ENCODE measurements at regions not wholly inside any gene's neighbourhood (a gene's known extent, or its start where the extent isn't known, plus 50 kb on each side); places are given as distances from the start of the nearest gene placed in this dataset.

DNA sequence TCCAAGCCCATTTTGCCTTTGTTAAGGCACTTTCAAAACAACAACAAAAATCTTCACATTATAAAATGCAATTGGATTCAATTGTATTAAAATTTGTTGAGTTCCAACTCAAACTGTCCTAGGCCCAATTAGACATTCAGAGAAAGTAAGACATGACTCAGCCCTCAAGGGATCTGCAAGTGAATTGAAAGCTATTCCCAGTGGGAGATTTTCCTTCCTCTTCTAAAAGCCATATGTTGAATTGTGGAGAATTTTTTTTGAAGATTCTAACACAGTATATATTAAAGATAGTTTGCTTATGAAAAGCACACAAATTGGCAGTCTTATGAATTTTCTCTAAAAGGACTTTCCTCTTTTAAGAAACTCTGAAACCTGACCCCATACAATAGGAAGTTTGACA, 268.0 kb upstream of the PARD3B start:
- no peak overlapping the region for H3K9ac ChIP-seq (ENCODE audit: insufficient read length, low read depth)
- TF ChIP-seq ZNF274 (IDR thresholded peaks at IDR 0.05; ENCODE audit: low read depth, low read length) (no peak), SUZ12 (IDR thresholded peaks at IDR 0.05; ENCODE audit: extremely low read depth, insufficient read depth, insufficient read length) (no peak), YY1 (IDR thresholded peaks at IDR 0.05; ENCODE audit: insufficient read depth, insufficient read length) (no peak)
- no peaks in the 10 kb centered on the region for H3K9me3 ChIP-seq (ENCODE audit: insufficient read depth, low read length)
- DNase-seq (ENCODE audit: low read depth, low spot score) = no peak
- no peaks in the 10 kb centered on the region for H3K27me3 ChIP-seq (ENCODE audit: insufficient read depth, insufficient read length)
- no peak overlapping the region for H3K4me3 ChIP-seq (ENCODE audit: insufficient read length, low read depth)
- H3K36me3 ChIP-seq (ENCODE audit: insufficient read depth, insufficient read length, low read length) = no peaks in the 10 kb centered on the region
- no peaks in the 10 kb centered on the region for H3K4me1 ChIP-seq (ENCODE audit: insufficient read depth, insufficient read length)

DNA sequence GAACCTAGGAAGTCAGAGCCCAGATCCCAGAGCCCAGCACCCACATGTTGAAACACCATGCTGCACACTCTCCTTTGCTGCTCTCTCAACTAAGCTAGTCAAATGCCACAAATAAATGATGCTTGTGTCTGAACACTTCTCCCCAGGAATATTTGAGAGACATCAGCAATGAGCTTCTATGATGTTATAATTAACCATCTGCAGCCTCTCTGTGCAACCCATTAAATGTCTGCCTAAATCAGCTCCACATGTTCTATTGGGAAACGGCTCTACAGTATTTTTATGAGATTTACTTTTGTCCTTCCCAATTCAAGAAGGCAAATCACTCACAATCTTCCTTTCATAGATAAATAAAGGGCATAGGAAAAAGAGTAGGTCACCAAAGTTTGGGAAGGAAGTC, 266.8 kb upstream of the PARD3B start:
- H3K4me1 ChIP-seq (ENCODE audit: insufficient read depth, insufficient read length) = no peaks in the 10 kb centered on the region
- DNase-seq (ENCODE audit: low read depth, low spot score) = no peak
- H3K36me3 ChIP-seq (ENCODE audit: insufficient read depth, insufficient read length, low read length) = no peaks in the 10 kb centered on the region
- no peak overlapping the region for H3K4me3 ChIP-seq (ENCODE audit: insufficient read length, low read depth)
- no peaks in the 10 kb centered on the region for H3K27me3 ChIP-seq (ENCODE audit: insufficient read depth, insufficient read length)
- no peak for TF ChIP-seq YY1 (IDR thresholded peaks at IDR 0.05; ENCODE audit: insufficient read depth, insufficient read length)
- no peak for TF ChIP-seq ZNF274 (IDR thresholded peaks at IDR 0.05; ENCODE audit: low read depth, low read length)
- TF ChIP-seq SUZ12 (IDR thresholded peaks at IDR 0.05; ENCODE audit: extremely low read depth, insufficient read depth, insufficient read length) = no peak
- no peak overlapping the region for H3K9ac ChIP-seq (ENCODE audit: insufficient read length, low read depth)
- no peaks in the 10 kb centered on the region for H3K9me3 ChIP-seq (ENCODE audit: insufficient read depth, low read length)

DNA sequence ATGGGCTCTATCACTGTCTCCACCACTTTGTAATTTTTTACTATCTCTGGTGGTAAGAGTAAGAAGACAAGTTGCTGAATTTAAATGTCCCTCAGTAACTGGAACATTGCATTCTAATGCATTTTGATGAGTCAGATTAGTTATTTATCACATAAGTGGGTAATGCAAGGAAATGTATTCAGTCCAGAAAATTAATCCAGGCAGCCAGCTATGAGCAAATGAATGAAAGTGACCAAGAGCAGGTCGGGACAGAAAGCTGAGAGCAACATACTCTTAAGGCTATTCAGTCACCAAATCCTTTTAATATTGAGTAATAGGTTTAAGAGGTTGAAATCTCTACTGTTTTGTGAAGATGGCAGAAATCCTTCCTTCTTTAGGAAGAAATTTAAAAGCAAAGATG, 265.5 kb upstream of the PARD3B start:
- no peak for TF ChIP-seq ZNF274 (IDR thresholded peaks at IDR 0.05; ENCODE audit: low read depth, low read length)
- no peak for TF ChIP-seq SUZ12 (IDR thresholded peaks at IDR 0.05; ENCODE audit: extremely low read depth, insufficient read depth, insufficient read length)
- no peak for TF ChIP-seq YY1 (IDR thresholded peaks at IDR 0.05; ENCODE audit: insufficient read depth, insufficient read length)
- H3K4me3 ChIP-seq (ENCODE audit: insufficient read length, low read depth) = no peak overlapping the region
- no peaks in the 10 kb centered on the region for H3K9me3 ChIP-seq (ENCODE audit: insufficient read depth, low read length)
- no peak for DNase-seq (ENCODE audit: low read depth, low spot score)
- no peak overlapping the region for H3K9ac ChIP-seq (ENCODE audit: insufficient read length, low read depth)
- no peaks in the 10 kb centered on the region for H3K36me3 ChIP-seq (ENCODE audit: insufficient read depth, insufficient read length, low read length)
- no peaks in the 10 kb centered on the region for H3K4me1 ChIP-seq (ENCODE audit: insufficient read depth, insufficient read length)
- no peaks in the 10 kb centered on the region for H3K27me3 ChIP-seq (ENCODE audit: insufficient read depth, insufficient read length)

DNA sequence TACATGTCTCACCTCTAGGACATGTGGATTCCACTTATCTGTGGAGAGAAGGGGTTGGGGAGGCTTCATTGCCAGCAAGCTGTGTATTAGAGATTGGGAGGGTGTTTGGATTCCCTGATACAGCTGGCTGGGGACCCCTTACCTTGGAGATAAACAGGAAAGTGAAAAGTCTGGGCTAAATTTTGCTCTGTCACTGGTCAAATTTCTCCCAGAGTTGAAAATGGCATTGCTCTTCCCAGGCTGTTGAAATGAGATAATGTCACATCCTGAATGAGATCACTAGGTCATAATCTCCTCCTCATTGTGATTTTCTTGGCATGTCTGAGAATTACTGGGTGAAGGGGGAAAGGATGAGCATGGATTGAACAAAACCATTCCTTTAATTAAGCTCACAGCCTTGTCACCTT, 265.0 kb upstream of the PARD3B start:
- Histone ChIP-seq H3K4me1 (ENCODE audit: insufficient read depth, insufficient read length) (no peaks in the 10 kb centered on the region), H3K9ac (ENCODE audit: insufficient read length, low read depth) (no peak overlapping the region), H3K9me3 (ENCODE audit: insufficient read depth, low read length) (peaks cover 4% of the 10 kb centered on the region; the same call in 1 of the 2 replicates), H3K27me3 (ENCODE audit: insufficient read depth, insufficient read length) (no peaks in the 10 kb centered on the region), H3K36me3 (ENCODE audit: insufficient read depth, insufficient read length, low read length) (no peaks in the 10 kb centered on the region), H3K4me3 (ENCODE audit: insufficient read length, low read depth) (no peak overlapping the region)
- DNase-seq (ENCODE audit: low read depth, low spot score) = no peak
- TF ChIP-seq YY1 (IDR thresholded peaks at IDR 0.05; ENCODE audit: insufficient read depth, insufficient read length) (no peak), ZNF274 (IDR thresholded peaks at IDR 0.05; ENCODE audit: low read depth, low read length) (no peak), SUZ12 (IDR thresholded peaks at IDR 0.05; ENCODE audit: extremely low read depth, insufficient read depth, insufficient read length) (no peak)

DNA sequence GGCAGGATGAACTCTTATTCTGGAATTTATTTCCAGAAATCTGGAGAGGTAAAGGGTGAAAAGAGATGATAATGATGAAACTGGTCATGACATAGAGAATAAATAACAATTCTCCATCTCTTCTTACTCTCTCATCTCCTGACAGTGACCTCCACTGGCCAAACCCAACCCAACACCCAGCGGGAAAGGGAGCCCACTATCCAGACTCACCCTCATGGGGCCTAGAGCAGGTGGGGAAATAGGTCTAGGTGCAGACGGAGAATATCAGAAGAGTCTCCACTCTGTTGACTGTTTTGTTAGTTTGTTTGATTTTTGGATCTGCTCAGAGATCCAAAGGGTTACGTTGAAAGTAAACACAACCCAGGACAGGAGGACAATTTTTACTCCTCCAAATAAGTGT, 263.2 kb upstream of the PARD3B start:
- Histone ChIP-seq H3K4me1 (ENCODE audit: insufficient read depth, insufficient read length) (no peaks in the 10 kb centered on the region), H3K36me3 (ENCODE audit: insufficient read depth, insufficient read length, low read length) (no peaks in the 10 kb centered on the region), H3K9me3 (ENCODE audit: insufficient read depth, low read length) (peaks cover 7% of the 10 kb centered on the region; the same call in 1 of the 2 replicates), H3K9ac (ENCODE audit: insufficient read length, low read depth) (no peak overlapping the region), H3K4me3 (ENCODE audit: insufficient read length, low read depth) (no peak overlapping the region), H3K27me3 (ENCODE audit: insufficient read depth, insufficient read length) (no peaks in the 10 kb centered on the region)
- TF ChIP-seq SUZ12 (IDR thresholded peaks at IDR 0.05; ENCODE audit: extremely low read depth, insufficient read depth, insufficient read length) (no peak), ZNF274 (IDR thresholded peaks at IDR 0.05; ENCODE audit: low read depth, low read length) (no peak), YY1 (IDR thresholded peaks at IDR 0.05; ENCODE audit: insufficient read depth, insufficient read length) (no peak)
- DNase-seq (ENCODE audit: low read depth, low spot score) = no peak

DNA sequence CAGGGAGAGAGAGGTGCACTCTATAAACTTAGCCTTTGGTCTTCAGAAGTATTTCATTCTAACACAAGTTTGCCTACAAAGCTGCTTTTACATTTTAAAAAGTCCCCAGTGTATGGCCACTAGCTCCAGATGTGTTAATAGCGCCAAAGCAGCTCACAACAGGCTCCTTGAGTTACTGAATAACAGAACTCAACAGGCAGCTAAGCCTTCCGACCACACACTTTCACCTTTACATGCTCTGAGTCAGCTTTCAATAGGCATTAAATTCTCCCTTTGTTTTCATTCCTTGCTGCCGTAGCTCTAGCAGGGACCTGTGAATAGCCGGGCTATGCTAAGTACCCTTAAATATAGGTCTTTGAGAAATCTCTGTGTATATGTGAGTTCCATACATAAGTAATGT, 262.8 kb upstream of the PARD3B start:
- no peaks in the 10 kb centered on the region for H3K27me3 ChIP-seq (ENCODE audit: insufficient read depth, insufficient read length)
- H3K9me3 ChIP-seq (ENCODE audit: insufficient read depth, low read length) = peaks cover 7% of the 10 kb centered on the region; the same call in 1 of the 2 replicates
- H3K36me3 ChIP-seq (ENCODE audit: insufficient read depth, insufficient read length, low read length) = no peaks in the 10 kb centered on the region
- TF ChIP-seq YY1 (IDR thresholded peaks at IDR 0.05; ENCODE audit: insufficient read depth, insufficient read length) (no peak), SUZ12 (IDR thresholded peaks at IDR 0.05; ENCODE audit: extremely low read depth, insufficient read depth, insufficient read length) (no peak), ZNF274 (IDR thresholded peaks at IDR 0.05; ENCODE audit: low read depth, low read length) (no peak)
- H3K9ac ChIP-seq (ENCODE audit: insufficient read length, low read depth) = no peak overlapping the region
- peak; percentile 92 for DNase-seq (ENCODE audit: low read depth, low spot score)
- H3K4me1 ChIP-seq (ENCODE audit: insufficient read depth, insufficient read length) = no peaks in the 10 kb centered on the region
- no peak overlapping the region for H3K4me3 ChIP-seq (ENCODE audit: insufficient read length, low read depth)

DNA sequence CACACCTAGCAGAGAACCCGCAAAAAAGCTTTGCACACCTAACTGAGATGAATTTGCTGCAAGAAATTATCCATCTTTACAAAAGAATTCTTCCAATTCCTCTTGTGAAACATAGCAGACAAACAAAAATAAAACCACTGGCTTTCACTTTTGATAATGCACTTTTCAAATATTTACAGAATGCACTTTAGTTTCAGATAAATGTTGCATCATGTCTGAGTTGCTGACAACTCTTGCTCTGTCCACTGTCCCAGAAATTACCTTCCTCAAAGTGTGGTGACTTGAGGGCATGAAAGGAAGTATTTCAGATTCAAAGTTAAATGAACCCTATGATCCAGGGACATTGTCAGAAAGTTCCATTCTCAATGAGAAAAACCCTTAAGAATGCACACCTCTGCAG, 256.2 kb upstream of the PARD3B start:
- no peaks in the 10 kb centered on the region for H3K36me3 ChIP-seq (ENCODE audit: insufficient read depth, insufficient read length, low read length)
- H3K9me3 ChIP-seq (ENCODE audit: insufficient read depth, low read length) = peaks cover 7% of the 10 kb centered on the region; the same call in 1 of the 2 replicates
- H3K4me1 ChIP-seq (ENCODE audit: insufficient read depth, insufficient read length) = no peaks in the 10 kb centered on the region
- DNase-seq (ENCODE audit: low read depth, low spot score) = no peak
- no peak overlapping the region for H3K9ac ChIP-seq (ENCODE audit: insufficient read length, low read depth)
- no peak overlapping the region for H3K4me3 ChIP-seq (ENCODE audit: insufficient read length, low read depth)
- TF ChIP-seq YY1 (IDR thresholded peaks at IDR 0.05; ENCODE audit: insufficient read depth, insufficient read length) (no peak), SUZ12 (IDR thresholded peaks at IDR 0.05; ENCODE audit: extremely low read depth, insufficient read depth, insufficient read length) (no peak), ZNF274 (IDR thresholded peaks at IDR 0.05; ENCODE audit: low read depth, low read length) (no peak)
- no peaks in the 10 kb centered on the region for H3K27me3 ChIP-seq (ENCODE audit: insufficient read depth, insufficient read length)

Measured in NT2/D1 (cell line).